IPS-20b (cell line): ENCODE measurements at regions not wholly inside any gene's neighbourhood (a gene's known extent, or its start where the extent isn't known, plus 50 kb on each side); places are given as distances from the start of the nearest gene placed in this dataset.
"Not testable (repeated sequence)": the region's sequence is repeated elsewhere in the genome, so short reads cannot be mapped to it uniquely, and the experiment has no call there.

Source experiments
- H3K27ac ChIP-seq: one replicate; pipeline ENCODE4 v1.5.1; 2013; ENCODE audit warnings: low read length
- H3K27me3 ChIP-seq: 2 replicates; pipeline ENCODE4 v1.6.1; 2013; ENCODE audit warnings: mild to moderate bottlenecking, low read length, inconsistent platforms; ENCODE audit not compliant: insufficient read depth
- H3K36me3 ChIP-seq: 2 replicates; pipeline ENCODE4 v1.6.1; 2013; ENCODE audit warnings: low read depth, mild to moderate bottlenecking, inconsistent platforms, low read length, moderate library complexity; ENCODE audit not compliant: insufficient read depth
- H3K4me1 ChIP-seq: 2 replicates; pipeline ENCODE4 v1.6.1; 2013; ENCODE audit warnings: mild to moderate bottlenecking, control low read depth, inconsistent platforms, low read length, moderate library complexity; ENCODE audit not compliant: insufficient read depth
- H3K4me3 ChIP-seq: 2 replicates; pipeline ENCODE4 v1.5.1; 2013; ENCODE audit warnings: mild to moderate bottlenecking, low read length, inconsistent platforms
- H3K9ac ChIP-seq: 2 replicates; pipeline ENCODE4 v1.6.1; 2013; ENCODE audit warnings: low read depth, mild to moderate bottlenecking, inconsistent platforms, low read length, moderate library complexity
- H3K9me3 ChIP-seq: 2 replicates; pipeline ENCODE4 v1.6.1; 2013; ENCODE audit warnings: mild to moderate bottlenecking, low read depth, low read length, inconsistent platforms; ENCODE audit not compliant: insufficient read depth

- Histone ChIP-seq H3K4me1 (peaks cover 2% of the 10 kb centered on the region; the same call in 1 of the 2 replicates), H3K4me3 (no peak overlapping the region), H3K27me3 (no peaks in the 10 kb centered on the region), H3K27ac (no peak overlapping the region), H3K9ac (no peak overlapping the region), H3K9me3 (no peaks in the 10 kb centered on the region), H3K36me3 (no peaks in the 10 kb centered on the region)
These were observed 325.2 kb downstream of the PLPP3 start for GRCh38 chr1:56254130-56254529.

GRCh38 chr1:56250809-56251208, 328.6 kb downstream of the PLPP3 start:
- peaks cover 2% of the 10 kb centered on the region; the same call in 1 of the 2 replicates for H3K4me1 ChIP-seq
- no peaks in the 10 kb centered on the region for H3K27me3 ChIP-seq
- H3K9me3 ChIP-seq, result no peaks in the 10 kb centered on the region
- H3K9ac ChIP-seq, result no peak overlapping the region
- H3K27ac ChIP-seq, result no peak overlapping the region
- H3K36me3 ChIP-seq, result no peaks in the 10 kb centered on the region
- no peak overlapping the region for H3K4me3 ChIP-seq

GRCh38 chr1:56249234-56249633, 330.1 kb downstream of the PLPP3 start:
- Histone ChIP-seq H3K27ac (no peak overlapping the region), H3K9me3 (no peaks in the 10 kb centered on the region), H3K4me3 (no peak overlapping the region), H3K27me3 (no peaks in the 10 kb centered on the region), H3K36me3 (no peaks in the 10 kb centered on the region), H3K4me1 (peaks cover 2% of the 10 kb centered on the region; the same call in 1 of the 2 replicates), H3K9ac (no peak overlapping the region)

GRCh38 chr1:56248138-56248537, 331.2 kb downstream of the PLPP3 start:
- Histone ChIP-seq H3K9me3 (no peaks in the 10 kb centered on the region), H3K4me3 (no peak overlapping the region), H3K27ac (no peak overlapping the region), H3K27me3 (no peaks in the 10 kb centered on the region), H3K9ac (no peak overlapping the region), H3K36me3 (no peaks in the 10 kb centered on the region), H3K4me1 (peaks cover 2% of the 10 kb centered on the region; the same call in 1 of the 2 replicates)

GRCh38 chr1:56246726-56247125, 332.6 kb downstream of the PLPP3 start:
- not testable (repeated sequence) for H3K36me3 ChIP-seq, H3K4me1 ChIP-seq, H3K4me3 ChIP-seq, H3K9me3 ChIP-seq, H3K27me3 ChIP-seq, H3K9ac ChIP-seq, H3K27ac ChIP-seq

GRCh38 chr1:56240400-56240799, 339.0 kb downstream of the PLPP3 start:
- H3K4me3 ChIP-seq, result no peak overlapping the region
- H3K36me3 ChIP-seq, result no peaks in the 10 kb centered on the region
- no peaks in the 10 kb centered on the region for H3K4me1 ChIP-seq
- no peak overlapping the region for H3K27ac ChIP-seq
- peaks cover 10% of the 10 kb centered on the region; the same call in 1 of the 2 replicates for H3K9me3 ChIP-seq
- H3K27me3 ChIP-seq, result no peaks in the 10 kb centered on the region
- H3K9ac ChIP-seq, result no peak overlapping the region

- no peaks in the 10 kb centered on the region for H3K4me1 ChIP-seq
- no peak overlapping the region for H3K27ac ChIP-seq
- peaks cover 10% of the 10 kb centered on the region; the same call in 1 of the 2 replicates for H3K9me3 ChIP-seq
- H3K4me3 ChIP-seq, result no peak overlapping the region
- no peaks in the 10 kb centered on the region for H3K36me3 ChIP-seq
- no peaks in the 10 kb centered on the region for H3K27me3 ChIP-seq
- no peak overlapping the region for H3K9ac ChIP-seq
These were observed 341.8 kb downstream of the PLPP3 start for GRCh38 chr1:56237491-56238064.

GRCh38 chr1:56236688-56237087, 342.7 kb downstream of the PLPP3 start:
- no peak overlapping the region for H3K4me3 ChIP-seq
- H3K9me3 ChIP-seq, result peaks cover 4% of the 10 kb centered on the region; the same call in 1 of the 2 replicates
- no peak overlapping the region for H3K27ac ChIP-seq
- no peak overlapping the region for H3K9ac ChIP-seq
- H3K27me3 ChIP-seq, result no peaks in the 10 kb centered on the region
- no peaks in the 10 kb centered on the region for H3K4me1 ChIP-seq
- H3K36me3 ChIP-seq, result no peaks in the 10 kb centered on the region

- Histone ChIP-seq H3K27me3 (no peaks in the 10 kb centered on the region), H3K9me3 (no peaks in the 10 kb centered on the region), H3K4me1 (no peaks in the 10 kb centered on the region), H3K27ac (no peak overlapping the region), H3K9ac (no peak overlapping the region), H3K4me3 (no peak overlapping the region), H3K36me3 (no peaks in the 10 kb centered on the region)
These were observed 343.4 kb downstream of the PLPP3 start for GRCh38 chr1:56235909-56236510.

GRCh38 chr1:56229186-56229585, 350.2 kb downstream of the PLPP3 start:
- Histone ChIP-seq H3K9me3 (no peaks in the 10 kb centered on the region), H3K27ac (no peak overlapping the region), H3K4me1 (no peaks in the 10 kb centered on the region), H3K9ac (no peak overlapping the region), H3K27me3 (no peaks in the 10 kb centered on the region), H3K4me3 (no peak overlapping the region), H3K36me3 (no peaks in the 10 kb centered on the region)

GRCh38 chr1:56227886-56228285, 351.5 kb downstream of the PLPP3 start:
- H3K9ac ChIP-seq, result no peak overlapping the region
- no peaks in the 10 kb centered on the region for H3K9me3 ChIP-seq
- no peaks in the 10 kb centered on the region for H3K36me3 ChIP-seq
- H3K4me1 ChIP-seq, result no peaks in the 10 kb centered on the region
- no peaks in the 10 kb centered on the region for H3K27me3 ChIP-seq
- H3K4me3 ChIP-seq, result no peak overlapping the region
- H3K27ac ChIP-seq, result no peak overlapping the region

- H3K9ac ChIP-seq, result no peak overlapping the region
- no peaks in the 10 kb centered on the region for H3K36me3 ChIP-seq
- H3K27ac ChIP-seq, result no peak overlapping the region
- H3K27me3 ChIP-seq, result no peaks in the 10 kb centered on the region
- H3K4me3 ChIP-seq, result no peak overlapping the region
- H3K4me1 ChIP-seq, result no peaks in the 10 kb centered on the region
- no peaks in the 10 kb centered on the region for H3K9me3 ChIP-seq
These were observed 352.0 kb downstream of the PLPP3 start for GRCh38 chr1:56227401-56227800.
